ENCODE measurements at regions not wholly inside any gene's neighbourhood (a gene's known extent, or its start where the extent isn't known, plus 50 kb on each side); places are given as distances from the start of the nearest gene placed in this dataset.
"Not testable (repeated sequence)": the region's sequence is repeated elsewhere in the genome, so short reads cannot be mapped to it uniquely, and the experiment has no call there.

GRCh38 chr16:13806671-13807070, 113.3 kb upstream of the ERCC4 start:
- intact Hi-C loops (cut with DNase I): no loop called here
- DNase-seq: no peak
- ATAC-seq (ENCODE audit: poor library complexity): no peak

GRCh38 chr16:13808102-13808501, 111.9 kb upstream of the ERCC4 start:
- intact Hi-C loops (cut with DNase I): no loop called here
- DNase-seq (no peak), ATAC-seq (ENCODE audit: poor library complexity) (no peak)

GRCh38 chr16:13809765-13810164, 110.2 kb upstream of the ERCC4 start:
- intact Hi-C loops (cut with DNase I): no loop called here
- DNase-seq (no peak), ATAC-seq (ENCODE audit: poor library complexity) (no peak)

GRCh38 chr16:13811834-13812233, 108.1 kb upstream of the ERCC4 start:
- ATAC-seq (ENCODE audit: poor library complexity) (no peak), DNase-seq (no peak)
- intact Hi-C loops (cut with DNase I): no loop called here

- ATAC-seq (ENCODE audit: poor library complexity) (no peak), DNase-seq (no peak)
- intact Hi-C loops (cut with DNase I): no loop called here
Observed at GRCh38 chr16:13816701-13817100, 103.3 kb upstream of the ERCC4 start.

GRCh38 chr16:13823501-13823900, 96.5 kb upstream of the ERCC4 start:
- ATAC-seq (ENCODE audit: poor library complexity): no peak
- no peak for DNase-seq
- intact Hi-C loops (cut with DNase I): no loop called here

- intact Hi-C loops (cut with DNase I): no loop called here
- ATAC-seq (ENCODE audit: poor library complexity): no peak
Observed at GRCh38 chr16:13829697-13830299, 90.2 kb upstream of the ERCC4 start.

GRCh38 chr16:13833515-13833914, 86.4 kb upstream of the ERCC4 start:
- ATAC-seq (ENCODE audit: poor library complexity): no peak
- intact Hi-C loops (cut with DNase I): no loop called here

More at GRCh38 chr16:13829697-13830299, 90.2 kb upstream of the ERCC4 start:
- DNase-seq: no peak

GRCh38 chr16:13835387-13835786, 84.6 kb upstream of the ERCC4 start:
- DNase-seq (no peak), ATAC-seq (ENCODE audit: poor library complexity) (no peak)
- intact Hi-C loops (cut with DNase I): no loop called here

More at GRCh38 chr16:13833515-13833914, 86.4 kb upstream of the ERCC4 start:
- no peak for DNase-seq

- no peak for ATAC-seq (ENCODE audit: poor library complexity)
- no peak for DNase-seq
- intact Hi-C loops (cut with DNase I): no loop called here
Observed at GRCh38 chr16:13835935-13836730, 83.8 kb upstream of the ERCC4 start.

- DNase-seq (no peak), ATAC-seq (ENCODE audit: poor library complexity) (no peak)
- intact Hi-C loops (cut with DNase I): no loop called here
Observed at GRCh38 chr16:13838401-13839190, 81.4 kb upstream of the ERCC4 start.

GRCh38 chr16:13839577-13839976, 80.4 kb upstream of the ERCC4 start:
- intact Hi-C loops (cut with DNase I): no loop called here

GRCh38 chr16:13845232-13845631, 74.7 kb upstream of the ERCC4 start:
- DNase-seq (no peak), ATAC-seq (ENCODE audit: poor library complexity) (no peak)

More at GRCh38 chr16:13839577-13839976, 80.4 kb upstream of the ERCC4 start:
- ATAC-seq (ENCODE audit: poor library complexity) (no peak), DNase-seq (no peak)

GRCh38 chr16:13848795-13849194, 71.2 kb upstream of the ERCC4 start:
- no peak for ATAC-seq (ENCODE audit: poor library complexity)
- intact Hi-C loops (cut with DNase I): no loop called here
- no peak for DNase-seq

More at GRCh38 chr16:13845232-13845631, 74.7 kb upstream of the ERCC4 start:
- intact Hi-C loops (cut with DNase I): no loop called here

- DNase-seq; intact Hi-C loops (cut with DNase I); ATAC-seq (ENCODE audit: poor library complexity): not testable (repeated sequence)
Observed at GRCh38 chr16:13850173-13850572, 69.8 kb upstream of the ERCC4 start.

GRCh38 chr16:13852827-13853226, 67.1 kb upstream of the ERCC4 start:
- ATAC-seq (ENCODE audit: poor library complexity) (no peak), DNase-seq (no peak)
- intact Hi-C loops (cut with DNase I): no loop called here

- DNase-seq: no peak
- intact Hi-C loops (cut with DNase I): no loop called here
- no peak for ATAC-seq (ENCODE audit: poor library complexity)
Observed at GRCh38 chr16:13856398-13856797, 63.6 kb upstream of the ERCC4 start.

GRCh38 chr16:13856811-13857511, 63.0 kb upstream of the ERCC4 start:
- DNase-seq: no peak
- ATAC-seq (ENCODE audit: poor library complexity): no peak
- intact Hi-C loops (cut with DNase I): no loop called here
